GM19438 (cell line): ENCODE measurements at regions not wholly inside any gene's neighbourhood (a gene's known extent, or its start where the extent isn't known, plus 50 kb on each side); places are given as distances from the start of the nearest gene placed in this dataset.
"Not testable (repeated sequence)": the region's sequence is repeated elsewhere in the genome, so short reads cannot be mapped to it uniquely, and the experiment has no call there.

Experiments used
- ATAC-seq: cut with Tn5 transposase; IDR thresholded peaks from one replicate; pipeline ENCODE4 v1.9.1; 2021; ENCODE audit warnings: low read depth; ENCODE audit not compliant: unreplicated experiment

DNA sequence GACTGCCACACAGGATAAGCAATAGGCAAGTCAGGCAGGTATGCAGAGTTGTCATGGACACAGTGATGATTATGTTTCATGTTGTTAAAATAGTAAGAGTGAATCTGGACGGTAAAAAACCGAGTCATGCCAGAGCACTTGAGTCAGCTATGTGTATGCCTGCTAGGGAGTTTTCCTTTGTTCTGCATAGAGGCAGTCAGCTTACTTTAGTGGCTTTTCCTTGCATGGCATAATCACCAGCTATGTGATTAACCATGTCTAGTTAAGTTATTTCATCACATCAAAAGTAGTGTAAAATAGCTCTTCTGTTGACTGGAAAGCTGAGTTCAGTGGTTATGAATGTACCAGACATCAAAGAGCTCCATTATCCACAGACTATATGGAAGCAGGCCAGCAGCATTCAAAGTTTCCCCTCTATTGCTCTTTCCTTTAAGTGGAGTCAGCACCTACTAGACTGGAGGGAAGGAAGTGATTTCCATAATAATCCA is 989.8 kb downstream of the TLE1 start:
- no peak for ATAC-seq

DNA sequence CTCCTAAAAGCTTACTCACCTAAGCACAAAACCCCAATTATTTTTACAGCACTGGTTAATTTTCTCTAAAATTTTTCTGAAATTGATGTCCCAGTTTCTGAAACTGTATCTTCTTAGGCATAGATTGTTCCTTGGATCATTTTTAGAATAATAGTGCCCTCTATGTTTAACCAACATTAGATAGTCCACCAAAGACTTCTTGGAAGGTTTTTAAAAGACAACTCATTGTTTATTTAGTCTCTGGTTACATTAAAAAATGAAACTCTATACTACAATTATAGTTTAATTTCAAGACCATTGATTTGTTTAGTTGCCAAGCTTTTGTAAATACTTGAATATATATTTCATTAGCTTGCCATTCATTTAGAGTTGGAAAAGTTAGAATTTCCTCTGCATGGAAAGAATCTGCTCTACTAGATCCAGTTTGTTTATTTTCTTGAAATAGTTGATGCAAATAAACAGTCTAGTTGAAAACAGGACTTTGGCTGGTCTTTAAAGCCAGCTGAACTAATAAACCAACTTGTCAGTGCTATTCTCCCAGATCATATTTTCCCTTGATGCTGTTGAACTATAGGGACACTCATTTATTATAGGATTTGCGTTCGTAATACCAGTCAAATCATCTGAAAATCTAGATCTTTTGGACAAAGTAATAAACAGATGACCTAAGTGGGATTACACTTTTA is 990.5 kb downstream of the TLE1 start:
- no peak for ATAC-seq

DNA sequence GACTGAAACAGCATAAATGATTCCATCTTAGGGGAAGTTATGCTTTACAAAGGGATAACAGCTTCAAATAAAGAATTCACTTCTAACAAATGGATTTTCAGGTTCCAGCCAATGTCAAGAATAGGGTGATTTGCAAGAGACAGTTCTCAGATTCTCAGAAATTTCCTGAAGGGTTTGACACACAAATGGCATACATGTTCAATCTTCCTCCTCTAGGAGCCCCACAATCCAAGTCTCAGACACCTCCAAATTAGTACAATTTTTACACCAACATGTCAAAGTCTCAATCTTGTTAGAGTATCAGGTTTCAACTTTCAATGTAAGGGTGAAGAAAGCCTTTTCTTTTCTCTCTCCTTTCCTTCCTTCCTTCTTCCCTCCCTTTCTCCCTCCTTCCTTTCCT is 996.6 kb downstream of the TLE1 start:
- no peak for ATAC-seq

DNA sequence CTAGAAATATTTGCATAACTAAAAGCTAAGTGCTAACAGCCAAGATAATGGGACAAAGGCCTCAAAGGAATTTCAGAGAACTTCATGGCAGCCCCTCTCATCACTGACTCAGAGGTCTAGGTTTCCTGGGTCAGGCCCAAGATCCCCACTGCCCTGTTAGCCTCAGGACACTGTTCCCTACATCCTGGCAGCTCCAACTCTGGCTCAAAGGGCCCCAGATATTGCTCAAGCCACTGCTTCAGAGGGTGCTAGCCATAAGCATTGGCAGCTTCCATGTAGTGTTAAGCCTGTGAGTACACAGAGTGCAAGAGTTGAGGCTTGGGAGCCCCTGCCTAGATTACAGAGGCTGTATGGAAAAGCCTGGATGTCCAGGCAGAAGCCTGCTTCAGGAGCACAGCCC is 998.1 kb downstream of the TLE1 start:
- ATAC-seq = no peak

DNA sequence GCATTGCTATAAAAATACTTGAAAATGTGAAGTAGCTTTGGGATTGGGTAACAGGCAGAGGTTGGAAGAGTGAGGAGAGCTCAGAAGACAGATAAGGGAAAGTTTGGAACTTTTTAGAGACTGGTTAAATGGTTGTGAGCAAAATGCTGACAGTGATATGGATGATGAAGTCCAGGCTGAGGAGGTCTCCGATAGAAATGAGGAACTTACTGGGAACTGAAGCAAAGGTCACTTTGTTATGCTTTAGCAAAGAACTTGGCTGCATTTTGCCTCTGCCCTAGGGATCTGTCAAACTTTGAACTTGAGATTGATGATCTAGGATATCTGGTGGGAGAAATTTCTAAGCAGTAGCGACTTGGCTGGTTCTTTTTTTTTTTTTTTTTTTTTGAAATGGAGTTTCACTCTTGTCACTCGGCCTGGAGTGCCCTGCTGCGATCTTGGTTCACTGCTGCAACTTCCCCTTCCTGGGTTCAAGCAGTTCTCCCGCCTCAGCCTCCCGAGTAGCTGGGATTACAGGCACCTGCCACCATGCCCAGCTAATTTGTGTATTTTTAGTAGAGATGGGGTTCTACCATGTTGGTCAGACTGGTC is 998.9 kb downstream of the TLE1 start:
- ATAC-seq = no peak

DNA sequence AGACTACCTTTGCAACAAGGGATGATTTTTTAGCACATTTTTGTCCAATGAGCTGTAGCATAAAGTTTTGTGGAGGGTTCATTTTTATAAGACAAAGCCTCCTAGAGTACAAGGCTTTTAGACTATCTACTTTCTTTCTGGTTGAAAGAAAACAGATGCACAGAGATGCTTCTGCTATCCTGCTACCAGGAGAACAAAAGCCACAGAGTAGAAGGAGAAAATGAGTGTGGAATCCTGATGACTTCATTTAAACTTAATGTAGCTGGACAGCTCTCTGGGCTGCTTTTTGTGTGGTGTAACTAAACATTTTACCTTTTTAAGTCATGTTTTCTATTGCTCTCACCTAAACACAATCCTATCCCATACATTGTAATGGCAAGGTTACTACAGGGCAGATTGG is 1009.4 kb downstream of the TLE1 start:
- ATAC-seq = no peak

DNA sequence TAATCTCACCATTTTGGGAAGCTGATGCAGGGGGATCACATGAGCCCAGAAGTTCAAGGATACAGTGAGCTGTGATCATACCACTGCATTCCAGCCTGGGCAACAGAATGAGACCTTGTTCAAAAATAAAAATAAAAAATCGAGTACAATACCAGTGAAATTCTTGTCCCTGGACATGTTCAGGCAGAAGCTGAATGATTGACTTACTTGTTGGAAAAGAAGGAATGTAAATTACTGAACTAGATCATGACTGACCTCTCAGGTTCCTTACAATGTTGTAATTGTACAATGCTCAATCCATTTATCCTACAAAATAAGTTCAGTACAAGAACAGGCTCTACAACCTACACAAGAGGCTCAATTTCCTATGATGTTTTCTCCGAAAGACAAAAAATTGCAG is 1010.4 kb downstream of the TLE1 start:
- ATAC-seq = no peak

DNA sequence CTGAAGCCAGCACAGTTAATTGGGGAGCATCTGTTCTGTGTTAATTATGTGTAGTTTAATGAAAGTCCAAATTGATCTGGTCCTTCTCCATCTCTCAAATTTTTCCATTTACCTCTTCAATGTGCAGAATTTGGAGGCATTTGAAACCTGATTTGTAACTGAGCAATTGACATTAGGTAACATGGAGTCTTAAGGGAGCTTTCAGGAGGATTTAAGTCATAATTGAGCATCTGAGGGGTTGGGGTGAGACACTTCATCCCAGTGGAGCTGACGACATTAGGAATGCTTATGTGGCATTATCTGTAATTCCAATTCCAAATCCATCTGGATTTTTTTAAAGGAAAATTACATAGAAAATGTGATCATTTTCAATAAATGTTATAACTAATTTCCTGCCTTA is 1015.9 kb downstream of the TLE1 start:
- no peak for ATAC-seq

DNA sequence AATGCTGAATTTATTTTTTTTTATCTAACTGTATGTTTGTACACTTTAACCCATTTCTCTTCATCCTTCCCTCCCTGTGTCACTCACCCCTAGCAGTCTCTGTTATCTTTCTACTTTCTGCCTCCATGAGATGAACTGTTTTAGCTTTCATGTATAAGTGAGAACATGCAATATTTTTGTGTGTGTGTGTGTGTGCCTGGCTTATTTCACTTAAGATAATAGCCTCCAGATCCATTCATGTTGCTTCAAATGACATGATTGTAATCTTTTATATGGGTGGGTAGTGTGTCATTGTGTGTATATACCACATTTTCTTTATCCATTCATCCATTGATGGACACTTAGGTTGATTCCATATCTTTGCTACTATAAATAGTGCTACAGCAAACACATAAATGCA is 1023.9 kb downstream of the TLE1 start:
- no peak for ATAC-seq

DNA sequence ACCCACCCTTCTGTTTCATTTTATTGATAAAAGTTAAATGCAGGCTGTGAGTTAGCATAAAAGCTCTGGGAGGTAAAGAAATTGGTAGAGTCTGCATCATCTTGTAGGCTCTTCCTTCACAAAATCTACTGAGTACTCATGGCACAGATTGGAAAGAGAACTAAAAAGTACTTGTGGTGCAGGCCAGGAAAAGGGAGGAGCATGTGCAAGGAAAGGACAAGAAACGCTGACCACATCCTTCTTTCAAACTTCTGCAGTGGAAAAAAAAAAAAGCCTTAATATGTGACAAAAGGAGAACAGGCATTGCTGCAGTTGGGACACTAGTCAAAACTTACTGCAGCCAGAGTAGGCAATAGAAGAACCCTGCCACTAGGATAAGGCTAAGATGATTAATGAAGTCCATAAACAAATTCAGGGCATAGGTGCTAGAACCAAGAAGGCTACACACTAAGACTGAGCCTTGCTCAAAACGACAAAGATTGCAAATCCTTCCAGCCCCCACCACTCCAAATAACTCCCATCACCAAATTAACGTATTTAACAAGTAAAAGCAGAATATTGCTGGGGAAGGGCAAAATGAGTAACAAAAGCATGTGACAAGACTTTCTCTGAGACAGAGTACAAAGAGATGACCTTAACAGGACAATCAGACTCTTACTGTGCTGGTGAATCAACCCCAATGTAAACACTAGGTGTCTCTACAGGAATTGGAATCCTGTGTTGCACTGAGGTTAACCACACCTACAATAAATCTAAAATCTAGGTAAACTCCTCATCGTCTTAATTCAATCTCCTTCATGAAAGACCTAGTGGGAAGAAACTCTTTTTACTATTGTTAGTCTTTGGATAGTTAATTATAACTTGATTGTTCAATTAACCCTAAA is 1024.8 kb downstream of the TLE1 start:
- no peak for ATAC-seq

DNA sequence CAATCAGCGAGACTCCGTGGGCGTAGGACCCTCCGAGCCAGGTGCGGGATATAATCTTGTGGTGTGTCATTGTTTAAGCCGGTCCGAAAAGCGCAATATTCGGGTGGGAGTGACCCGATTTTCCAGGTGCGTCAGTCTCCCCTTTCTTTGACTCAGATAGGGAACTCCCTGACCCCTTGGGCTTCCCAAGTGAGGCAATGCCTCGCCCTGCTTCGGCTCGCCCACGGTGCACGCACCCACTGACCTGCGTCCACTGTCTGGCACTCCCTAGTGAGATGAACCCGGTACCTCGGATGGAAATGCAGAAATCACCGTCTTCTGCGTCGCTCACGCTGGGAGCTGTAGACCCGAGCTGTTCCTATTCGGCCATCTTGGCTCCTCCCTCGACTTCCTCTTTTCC is 1029.6 kb downstream of the TLE1 start:
- not testable (repeated sequence) for ATAC-seq

DNA sequence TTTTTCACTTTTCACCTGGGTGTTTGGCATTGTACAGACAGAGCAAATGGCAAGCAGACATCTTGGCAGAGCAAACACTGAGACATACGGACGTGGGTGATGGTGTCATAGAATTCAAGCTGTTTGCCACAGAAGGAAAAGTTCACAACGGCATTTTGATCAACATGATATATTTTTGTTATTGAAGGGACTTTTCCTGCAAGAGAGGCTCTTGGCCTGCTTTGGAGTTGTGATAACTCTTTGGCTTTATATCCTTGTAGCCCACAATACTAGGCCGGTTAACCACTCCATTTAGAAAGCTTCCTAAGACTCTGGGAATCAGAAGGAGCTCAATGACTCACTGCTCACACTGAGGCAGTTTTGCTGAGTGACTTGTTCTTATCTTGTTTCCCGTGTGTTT is 1038.3 kb downstream of the TLE1 start:
- ATAC-seq = no peak

DNA sequence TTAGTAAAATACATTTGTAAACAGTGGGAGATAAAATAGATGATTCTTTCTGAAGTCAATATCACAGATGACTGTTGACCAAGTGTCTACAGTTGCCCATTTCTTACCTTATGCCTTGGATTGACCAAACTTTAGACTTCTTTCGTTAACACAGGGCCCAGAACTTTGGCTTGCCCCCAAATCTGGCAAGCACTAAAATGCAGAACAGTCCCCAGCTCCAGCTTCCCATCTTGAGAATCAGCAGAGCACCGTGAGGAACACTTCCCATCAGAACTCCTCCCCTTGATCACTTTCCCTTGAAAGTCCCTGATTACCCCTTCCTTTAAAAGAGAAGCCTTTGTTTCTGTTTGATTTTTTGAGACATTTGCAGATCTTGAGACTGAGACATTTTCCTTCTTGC is 1039.9 kb downstream of the TLE1 start:
- ATAC-seq = no peak

DNA sequence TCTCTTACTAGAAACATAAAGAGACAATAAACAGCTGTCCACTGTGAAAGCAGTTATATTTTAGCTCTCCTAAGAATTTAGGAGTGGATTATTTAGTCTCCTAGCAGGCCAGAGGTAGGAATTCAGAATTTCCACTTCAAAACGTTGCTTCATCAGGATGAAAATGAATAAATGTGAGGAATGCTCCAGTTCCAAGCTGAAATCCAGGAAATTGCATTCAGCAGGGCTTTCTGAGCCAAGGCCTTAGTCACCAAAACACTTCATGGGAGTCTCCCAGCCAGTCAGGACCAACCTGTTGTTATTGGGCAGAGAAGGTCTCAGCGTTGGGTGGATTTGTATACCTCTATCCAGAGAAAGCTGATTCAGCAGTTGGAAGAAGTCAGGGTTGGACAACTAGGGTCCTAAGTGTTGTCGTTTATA is 1040.3 kb downstream of the TLE1 start:
- no peak for ATAC-seq

DNA sequence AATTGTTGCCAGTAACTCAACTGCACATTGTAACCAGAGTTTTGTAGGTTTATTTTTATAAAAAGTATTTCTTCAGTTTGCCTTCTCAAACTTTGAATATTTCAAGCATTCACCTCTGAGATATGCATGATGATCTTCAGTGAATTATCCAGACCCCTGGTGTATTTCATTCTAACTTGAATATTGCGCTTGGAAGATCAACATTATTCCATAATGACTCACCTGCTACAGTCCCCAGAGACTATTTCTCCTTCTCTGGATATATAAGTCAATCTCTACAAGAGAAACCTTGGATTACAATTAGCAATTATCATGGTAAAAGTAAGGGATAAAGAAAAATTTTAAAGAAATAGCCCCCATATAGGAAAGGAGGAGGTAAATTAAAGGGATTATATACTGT is 1041.0 kb downstream of the TLE1 start:
- ATAC-seq = no peak

DNA sequence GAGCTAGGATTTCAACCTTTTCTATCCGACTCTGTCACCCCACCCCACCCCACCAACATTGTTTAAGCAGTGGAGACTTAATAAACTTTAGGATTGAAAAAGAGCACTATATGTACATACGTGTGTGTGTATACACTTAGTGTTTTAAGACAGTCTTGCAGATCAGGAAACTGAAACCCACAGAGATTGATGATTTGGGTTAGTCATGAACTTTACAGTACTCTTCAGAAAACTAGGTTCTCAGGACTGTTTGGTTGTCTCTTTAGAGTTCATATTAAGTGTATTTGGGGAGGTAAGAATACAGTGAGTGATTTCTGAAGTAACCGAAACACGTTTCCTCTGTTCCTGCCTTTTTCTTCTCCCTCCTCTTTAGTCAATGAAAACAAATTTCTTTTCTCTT is 1043.1 kb downstream of the TLE1 start:
- no peak for ATAC-seq

DNA sequence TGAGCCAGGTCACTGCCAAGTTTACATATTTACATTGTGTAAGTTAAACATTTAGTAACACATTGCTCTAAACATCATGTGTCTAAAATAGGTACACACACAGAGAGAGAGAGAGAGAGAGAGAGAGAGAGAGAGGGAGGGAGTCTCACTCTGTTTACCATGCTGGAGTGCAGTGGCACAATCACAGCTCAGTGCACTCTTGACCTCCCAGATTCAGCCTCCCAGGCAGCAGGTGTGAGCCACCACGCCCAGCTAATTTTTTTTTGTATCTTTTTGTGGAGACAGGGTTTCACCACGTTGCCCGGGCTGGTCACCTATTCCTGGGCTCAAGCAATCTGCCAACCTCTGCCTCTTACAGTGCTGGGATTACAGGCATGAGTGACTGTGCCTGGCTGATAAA is 1045.3 kb downstream of the TLE1 start:
- no peak for ATAC-seq

DNA sequence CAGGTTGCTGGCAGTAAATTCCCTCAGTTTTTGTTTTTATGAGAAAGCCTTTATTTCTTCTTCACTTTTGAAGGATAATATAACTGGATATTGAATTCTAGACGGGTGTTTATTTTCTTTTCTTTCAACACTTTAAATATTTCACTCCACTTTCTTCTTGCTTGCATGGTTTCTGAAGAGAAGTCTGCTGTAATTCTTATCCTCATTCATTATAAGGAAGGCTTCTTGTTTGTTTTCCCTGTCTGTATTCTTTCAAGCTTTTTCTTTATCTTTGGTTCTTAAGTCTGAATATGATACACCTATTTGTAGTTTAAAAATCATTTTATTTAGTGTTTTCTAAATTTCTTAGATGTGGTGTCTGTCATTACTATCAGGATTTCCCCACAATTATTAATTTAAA is 1054.3 kb downstream of the TLE1 start:
- no peak for ATAC-seq

DNA sequence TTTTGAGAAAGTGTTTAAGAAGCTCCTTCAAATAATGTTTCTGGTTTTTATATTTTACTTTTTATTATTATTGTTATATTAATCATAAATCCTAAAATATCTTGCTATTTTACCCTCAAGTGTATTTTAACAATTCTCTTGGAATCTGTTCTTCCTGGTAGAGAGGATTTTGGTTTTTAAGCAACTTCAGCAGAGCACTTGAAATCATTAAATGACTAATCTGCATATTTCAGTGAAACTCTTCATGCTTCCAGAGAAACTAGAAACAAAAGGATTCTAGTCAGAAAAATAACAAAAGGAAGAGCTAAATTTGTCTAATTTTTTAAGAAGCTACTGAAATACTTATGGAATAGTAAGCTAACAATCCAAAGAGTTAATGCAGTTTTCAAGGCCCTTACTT is 1057.3 kb downstream of the TLE1 start:
- no peak for ATAC-seq

DNA sequence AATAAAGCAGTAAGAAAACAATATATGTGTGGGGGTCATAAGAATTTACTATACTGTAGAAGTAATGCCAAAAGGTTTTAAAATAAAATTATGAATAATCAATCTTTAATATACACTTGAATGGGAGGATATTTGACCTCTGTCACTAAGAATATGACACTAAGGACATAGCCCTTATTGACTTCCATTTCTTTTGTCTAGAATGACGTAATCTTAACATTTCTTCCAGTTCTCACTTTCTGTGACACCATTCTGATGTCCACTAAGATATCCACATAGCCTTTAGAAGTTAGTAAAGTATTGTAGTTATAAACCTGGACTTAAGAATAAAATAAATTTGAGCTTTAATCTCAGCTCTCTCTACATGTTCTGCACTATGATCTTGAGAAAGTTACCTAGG is 1050.7 kb downstream of the TLE4 start:
- ATAC-seq = no peak

DNA sequence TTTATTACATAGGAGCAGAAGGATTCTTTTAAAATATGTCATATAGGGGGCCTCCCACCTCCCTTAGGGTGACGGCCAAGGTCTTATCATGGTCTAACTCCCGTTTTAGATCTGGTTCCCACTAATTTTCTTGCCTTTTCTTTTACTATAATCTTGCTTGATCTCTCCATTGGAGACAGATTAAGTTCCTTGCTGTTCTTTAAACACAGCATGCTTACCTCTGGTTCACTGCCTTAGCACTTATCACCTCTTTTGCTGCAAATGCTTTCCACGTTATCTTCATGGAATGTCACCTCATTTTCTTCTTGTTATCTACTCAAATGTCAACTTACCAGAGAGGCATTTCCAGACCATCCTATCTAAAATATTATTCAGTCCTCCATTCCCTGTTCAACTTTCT is 1047.6 kb downstream of the TLE4 start:
- ATAC-seq = no peak

DNA sequence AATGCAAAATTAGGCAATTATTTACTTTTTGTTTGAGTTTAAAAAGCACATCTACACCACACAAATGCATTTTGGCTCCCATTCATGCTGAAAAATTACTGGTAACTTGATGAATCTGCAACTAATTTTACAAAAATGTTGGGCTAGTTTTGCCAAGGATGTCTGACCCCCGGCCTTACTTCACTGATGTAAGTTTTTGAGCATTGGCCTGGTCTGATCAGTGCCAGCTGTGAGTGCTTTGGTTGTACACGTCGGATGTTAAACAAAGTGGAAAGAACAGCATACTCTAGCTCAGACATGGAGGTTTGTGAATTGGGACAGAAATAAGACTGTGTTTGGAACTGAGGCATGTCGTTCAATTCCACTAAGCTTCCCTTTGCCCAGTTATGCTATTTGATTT is 1044.2 kb downstream of the TLE4 start:
- ATAC-seq = no peak
